Heart left ventricle (tissue), 13 donors: ENCODE measurements at regions not wholly inside any gene's neighbourhood (a gene's known extent, or its start where the extent isn't known, plus 50 kb on each side); places are given as distances from the start of the nearest gene placed in this dataset.

Experiments
- CTCF ChIP-seq, 12 donors: fragments of 200-600 bp; sonication (generic) in 4 of 12; IDR thresholded peaks; one replicate each; pipeline versions ENCODE4 v1.5.0 to v1.8.0; 2018 to 2022; ENCODE audit warnings: antibody characterized with exemption in 12 of 12, mild to moderate bottlenecking in 5 of 12
- POLR2A ChIP-seq, 2 donors: fragments of 450-650 bp; IDR thresholded peaks; one replicate each; pipeline ENCODE4 v1.6.1; 2017; ENCODE audit warnings: antibody characterized with exemption in 2 of 2, mild to moderate bottlenecking in 2 of 2, moderate library complexity in 2 of 2
- donor health status: ischemic (EF 13 %, LVEDD 7.1; RV severe dilation, severe dysfunction).
- donor health status: DM: no; HTN: yes; CAD: no.
- donor health status: DM: no; HTN: no; CAD: no.
- donor health status: ischemic (EF 25% LVEDD 6.9; RV normal size, moderate dysfunction).
- donor health status: ischemic (EF 25% LVEDD 5.7; RV mildly dilated, moderate dysfunction).
- donor health status: ischemic (EF 35%, LVEDD 5.7; RV mildly dilated, moderate dysfunction).
- donor health status: nonischemic (EF 11% LVEDD 7.7; RV severe dilation, severe dysfunction).
- donor health status: DM: yes; HTN: yes; CAD: no.
- donor health status: PGD.
- donor health status: ischemic (EF 29% LVEDD 5.4; RV normal size, mild dysfunction).
- donor health status: nonischemic (EF 23%, LVEDD 6.1; RV moderate dilation, normal function).

DNA sequence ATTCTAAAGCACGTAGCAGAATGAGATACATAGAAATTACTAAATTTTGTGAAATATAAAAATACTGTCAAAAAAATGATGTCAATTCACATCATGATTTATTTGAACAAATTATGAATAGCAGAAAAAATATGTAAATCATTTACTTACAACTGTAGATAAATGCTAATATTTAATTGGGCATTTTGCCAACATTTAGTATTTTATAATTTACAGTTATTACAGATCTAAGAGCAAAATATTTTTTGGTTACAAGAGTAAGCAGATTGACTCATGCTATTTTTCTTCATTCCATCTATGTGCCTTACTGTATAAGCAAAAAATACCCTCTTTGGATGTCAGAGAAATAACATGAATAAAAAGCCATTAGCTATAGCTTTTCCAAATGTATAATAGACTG, 282.3 kb upstream of the RGS18 start:
- no peak for TF ChIP-seq CTCF (IDR thresholded peaks at IDR 0.05)
- TF ChIP-seq POLR2A (IDR thresholded peaks at IDR 0.05): no peak
